Lower leg skin (tissue), 4 donors: ENCODE measurements at regions not wholly inside any gene's neighbourhood (a gene's known extent, or its start where the extent isn't known, plus 50 kb on each side); places are given as distances from the start of the nearest gene placed in this dataset.
"Not testable (repeated sequence)": the region's sequence is repeated elsewhere in the genome, so short reads cannot be mapped to it uniquely, and the experiment has no call there.

Experiments
- DNase-seq, 2 donors: peaks; one replicate each; pipeline ENCODE4 v3.0.0-alpha.2; 2019; ENCODE audit warnings: low spot score in 2 of 2
- H3K4me3 ChIP-seq: fragments of 200-600 bp; sonication (generic); 2 replicates; pipeline ENCODE4 v1.5.1; 2017; ENCODE audit warnings: mild to moderate bottlenecking, low read depth; ENCODE audit not compliant: poor library complexity, severe bottlenecking
- POLR2A ChIP-seq, 2 donors: fragments of 450-650 bp; IDR thresholded peaks; one replicate each; pipeline ENCODE4 v1.6.1; 2016 to 2017; ENCODE audit warnings: antibody characterized with exemption in 2 of 2, mild to moderate bottlenecking in 1 of 2, moderate library complexity in 1 of 2
- WGBS, 2 donors: methylation state at CpG; one replicate each; pipeline ENCODE4 v1.1.5; 2018; 5-methylcytosine and 5-hydroxymethylcytosine counted together
- intact Hi-C: fragments of 100-400 bp; cut with DNase I; formaldehyde crosslinking; loops from one replicate; pipeline ENCODE4 v1.15.0; 2023; ENCODE audit warnings: low total_unique reads
- TF ChIP-seq, protein P1 (sequence below), 3 donors: fragments of 450-650 bp; IDR thresholded peaks; one replicate each; pipeline ENCODE4 v1.5.1; 2016; ENCODE audit warnings: antibody characterized with exemption in 3 of 3, mild to moderate bottlenecking in 3 of 3, moderate library complexity in 2 of 3

DNA sequence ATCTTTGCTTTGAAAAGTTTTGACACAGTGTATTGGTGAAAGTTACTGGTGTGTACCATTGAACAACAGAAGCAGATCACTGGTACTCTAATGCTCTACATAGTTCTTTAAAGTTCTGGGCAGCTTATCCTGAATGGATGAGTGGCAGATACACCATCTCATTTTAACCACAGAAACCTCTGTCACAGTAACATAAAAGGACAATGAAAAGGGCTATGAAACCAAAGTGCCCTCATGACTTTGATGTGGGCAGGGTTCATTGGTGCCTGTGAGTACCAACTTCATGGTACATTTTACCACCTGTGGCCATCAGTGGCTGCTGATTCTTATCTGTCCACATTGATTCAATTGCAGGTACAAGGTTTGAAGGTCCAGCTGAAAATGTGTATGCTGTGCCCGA is 285.7 kb upstream of the PREP start:
- no peak for TF ChIP-seq POLR2A (IDR thresholded peaks at IDR 0.05)
- TF ChIP-seq, protein P1, sequence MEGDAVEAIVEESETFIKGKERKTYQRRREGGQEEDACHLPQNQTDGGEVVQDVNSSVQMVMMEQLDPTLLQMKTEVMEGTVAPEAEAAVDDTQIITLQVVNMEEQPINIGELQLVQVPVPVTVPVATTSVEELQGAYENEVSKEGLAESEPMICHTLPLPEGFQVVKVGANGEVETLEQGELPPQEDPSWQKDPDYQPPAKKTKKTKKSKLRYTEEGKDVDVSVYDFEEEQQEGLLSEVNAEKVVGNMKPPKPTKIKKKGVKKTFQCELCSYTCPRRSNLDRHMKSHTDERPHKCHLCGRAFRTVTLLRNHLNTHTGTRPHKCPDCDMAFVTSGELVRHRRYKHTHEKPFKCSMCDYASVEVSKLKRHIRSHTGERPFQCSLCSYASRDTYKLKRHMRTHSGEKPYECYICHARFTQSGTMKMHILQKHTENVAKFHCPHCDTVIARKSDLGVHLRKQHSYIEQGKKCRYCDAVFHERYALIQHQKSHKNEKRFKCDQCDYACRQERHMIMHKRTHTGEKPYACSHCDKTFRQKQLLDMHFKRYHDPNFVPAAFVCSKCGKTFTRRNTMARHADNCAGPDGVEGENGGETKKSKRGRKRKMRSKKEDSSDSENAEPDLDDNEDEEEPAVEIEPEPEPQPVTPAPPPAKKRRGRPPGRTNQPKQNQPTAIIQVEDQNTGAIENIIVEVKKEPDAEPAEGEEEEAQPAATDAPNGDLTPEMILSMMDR (IDR thresholded peaks at IDR 0.05) = no peak
- H3K4me3 ChIP-seq = no peak overlapping the region
- DNase-seq = no peak
- intact Hi-C loops = no loop called here
- WGBS, 2 donors = 88 to 100% methylated on average over 1 of the region's 1 CpG

DNA sequence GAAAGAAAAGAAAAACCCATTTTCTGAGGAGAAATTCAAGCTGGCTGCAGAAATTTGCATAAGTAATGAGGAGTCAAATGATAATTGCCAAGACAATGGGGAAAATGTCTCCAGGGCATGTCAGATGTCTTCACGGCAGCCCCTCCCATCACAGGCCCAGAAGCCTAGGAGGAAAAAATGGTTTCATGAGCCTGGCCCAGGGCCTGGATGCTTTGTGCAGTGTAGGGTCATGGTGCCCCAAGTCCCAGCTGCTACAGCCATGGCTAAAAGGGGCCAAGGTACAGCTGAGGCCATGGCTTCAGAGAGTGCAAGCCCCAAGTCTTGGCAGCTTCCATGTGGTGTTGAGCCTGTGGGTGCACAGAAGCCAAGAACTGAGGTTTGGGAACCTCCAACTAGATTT is 283.9 kb upstream of the PREP start:
- DNase-seq, H3K4me3 ChIP-seq, intact Hi-C loops: not testable (repeated sequence)
- 82 to 96% methylated on average over 1 of the region's 1 CpG for WGBS, 2 donors

- intact Hi-C loops = no loop called here
- no peak for TF ChIP-seq POLR2A (IDR thresholded peaks at IDR 0.05)
- TF ChIP-seq, protein P1 (IDR thresholded peaks at IDR 0.05) = no peak
- H3K4me3 ChIP-seq = no peak overlapping the region
- 74 to 88% methylated on average over 1 of the region's 1 CpG for WGBS, 2 donors
- DNase-seq = no peak
These were observed 278.2 kb upstream of the PREP start for GRCh38 chr6:105681061-105681460.

- WGBS, 2 donors = 87 to 97% methylated on average over 1 of the region's 1 CpG
- no peak overlapping the region for H3K4me3 ChIP-seq
- intact Hi-C loops = no loop called here
- DNase-seq = no peak
- TF ChIP-seq POLR2A (IDR thresholded peaks at IDR 0.05) = no peak
- TF ChIP-seq, protein P1 (IDR thresholded peaks at IDR 0.05) = no peak
These were observed 277.2 kb upstream of the PREP start for GRCh38 chr6:105680131-105680530.

- DNase-seq = no peak
- H3K4me3 ChIP-seq = no peak overlapping the region
- intact Hi-C loops = no loop called here
- TF ChIP-seq POLR2A (IDR thresholded peaks at IDR 0.05) = no peak
- TF ChIP-seq, protein P1 (IDR thresholded peaks at IDR 0.05) = no peak
- 94 to 95% methylated on average over 1 of the region's 1 CpG for WGBS, 2 donors
These were observed 275.6 kb upstream of the PREP start for GRCh38 chr6:105678516-105678915.

DNA sequence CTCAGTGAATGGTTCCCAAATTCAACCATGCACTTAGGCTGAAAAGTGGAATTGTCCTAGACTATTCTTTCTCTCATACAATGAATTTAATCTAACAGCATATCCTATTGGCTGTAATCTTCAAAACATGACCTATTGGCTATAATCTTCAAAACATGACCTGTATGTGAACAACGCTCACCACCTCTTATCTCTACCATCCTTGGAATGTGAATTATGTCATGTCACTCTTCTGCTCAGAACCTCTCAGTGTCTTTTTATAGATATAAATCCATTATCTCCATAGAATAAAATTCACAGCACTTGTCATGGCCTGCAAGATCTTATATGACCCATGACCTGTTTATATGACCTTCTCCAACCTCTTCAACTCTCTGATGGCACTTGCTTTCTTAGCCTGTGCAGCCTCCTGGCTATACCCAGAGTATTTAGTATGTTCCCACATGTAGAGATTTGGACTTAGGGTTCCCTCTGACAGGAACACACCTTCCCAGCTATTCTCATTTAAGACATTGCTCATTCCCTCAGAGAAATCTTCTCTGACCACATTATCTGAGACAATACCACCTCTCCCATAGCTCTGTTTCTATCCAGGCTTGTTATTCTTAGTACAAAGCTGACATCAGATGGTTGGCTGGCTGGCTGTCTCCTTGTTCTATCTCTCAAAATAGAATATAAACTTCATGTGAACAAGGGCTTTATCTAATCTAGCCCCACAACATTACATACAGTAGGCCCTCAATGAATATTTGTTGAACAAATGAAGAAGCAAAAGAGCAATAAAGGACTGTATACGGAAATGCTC is 275.0 kb upstream of the PREP start:
- TF ChIP-seq POLR2A (IDR thresholded peaks at IDR 0.05) = no peak
- TF ChIP-seq, protein P1 (IDR thresholded peaks at IDR 0.05) = no peak
- intact Hi-C loops = no loop called here
- H3K4me3 ChIP-seq = no peak overlapping the region
- DNase-seq = no peak
- 95% methylated on average over 2 of the region's 2 CpGs for WGBS, 2 donors
